ENCODE measurements at regions not wholly inside any gene's neighbourhood (a gene's known extent, or its start where the extent isn't known, plus 50 kb on each side); places are given as distances from the start of the nearest gene placed in this dataset.
A peak's percentile ranks its signal among the peaks of the same experiment; 100 is the strongest.

GRCh38 chr3:127043731-127044510, 61.0 kb downstream of the PLXNA1 start:
- H3K4me3 Mint-ChIP-seq, result no peak overlapping the region
- H3K9me3 Mint-ChIP-seq, result peaks cover 15% of the 10 kb centered on the region
- H3K4me1 ChIP-seq (ENCODE audit: insufficient read depth), result no peaks in the 10 kb centered on the region; the same call in 1 of the 2 replicates
- ATAC-seq (peak; percentile 9; the same call in 2 of the 3 replicates), DNase-seq (ENCODE audit: low spot score) (no peak)
- peak overlapping the region; percentile 46; the same call in 1 of the 2 replicates for H3K4me2 ChIP-seq
- peaks cover 8% of the 10 kb centered on the region; the same call in 2 of the 3 replicates for H3K36me3 Mint-ChIP-seq (ENCODE audit: low read depth)
- no peaks in the 10 kb centered on the region for H3K36me3 ChIP-seq (ENCODE audit: insufficient read depth)
- no peak overlapping the region for H2AFZ ChIP-seq
- no peak overlapping the region for H3K27ac ChIP-seq (ENCODE audit: low read depth)
- peaks cover 26% of the 10 kb centered on the region for H3K4me1 Mint-ChIP-seq
- no peaks in the 10 kb centered on the region for H3F3A ChIP-seq (replicated peaks; ENCODE audit: low read depth)
- no peaks in the 10 kb centered on the region for H3K79me2 ChIP-seq (replicated peaks; ENCODE audit: insufficient read depth)
- no peaks in the 10 kb centered on the region for H3K27me3 ChIP-seq (ENCODE audit: insufficient read depth)
- no peaks in the 10 kb centered on the region; the same call in 1 of the 2 replicates for H3K9me2 ChIP-seq (ENCODE audit: insufficient read depth)
- H3K27me3 Mint-ChIP-seq (ENCODE audit: insufficient read depth, low read depth, poor library complexity), result peaks cover 16% of the 10 kb centered on the region
- no peaks in the 10 kb centered on the region for H4K20me1 ChIP-seq (replicated peaks; ENCODE audit: insufficient read depth)
- H3K27ac Mint-ChIP-seq, result no peak overlapping the region; the same call in 1 of the 2 replicates
- TF ChIP-seq ETS1 (IDR thresholded peaks at IDR 0.05), result no peak
- TF ChIP-seq NANOG (IDR thresholded peaks at IDR 0.05; ENCODE audit: borderline replicate concordance), result no peak
- no peak for TF ChIP-seq JUNB (IDR thresholded peaks at IDR 0.05; ENCODE audit: unreplicated experiment)
- no peak for TF ChIP-seq STAT1 (IDR thresholded peaks at IDR 0.05; ENCODE audit: unreplicated experiment)
- TF ChIP-seq CTCF (conservative IDR thresholded peaks at IDR 0.05; ENCODE audit: low read depth in 2 of 2), result no peak
- TF ChIP-seq EZH2phosphoT487 (IDR thresholded peaks at IDR 0.05; ENCODE audit: unreplicated experiment), result no peak
- no peak for TF ChIP-seq POLR2AphosphoS5 (IDR thresholded peaks at IDR 0.05; ENCODE audit: low read depth)
- TF ChIP-seq ZNF331 (CRISPR knock-in tag; IDR thresholded peaks at IDR 0.05; ENCODE audit: low read depth), result no peak
- no peak for TF ChIP-seq CREB1 (CRISPR knock-in tag; IDR thresholded peaks at IDR 0.05; ENCODE audit: low read depth)
- TF ChIP-seq EZH2 (IDR thresholded peaks at IDR 0.05; ENCODE audit: low read depth, unreplicated experiment), result no peak
- no peak for TF ChIP-seq ZNF114 (CRISPR knock-in tag; IDR thresholded peaks at IDR 0.05)
- no peak for TF ChIP-seq REST (IDR thresholded peaks at IDR 0.05; ENCODE audit: unreplicated experiment)
- no peak for TF ChIP-seq ZNF462 (CRISPR knock-in tag; IDR thresholded peaks at IDR 0.05)
- no peak overlapping the region for H3K4me3 ChIP-seq

Data from GM23338 (cell line).